Smooth muscle cell (in vitro differentiated cells): ENCODE measurements at regions not wholly inside any gene's neighbourhood (a gene's known extent, or its start where the extent isn't known, plus 50 kb on each side); places are given as distances from the start of the nearest gene placed in this dataset.

Experiments
- DNase-seq: peaks from one replicate; lab custom pipeline; 2025; ENCODE audit not compliant: unreplicated experiment; lab: John Stamatoyannopoulos, UW
- H2AFZ ChIP-seq: fragments of 200-600 bp; sonication (generic); 2 replicates; pipeline ENCODE4 v1.6.0; 2016; ENCODE audit warnings: antibody characterized with exemption, low read depth, mild to moderate bottlenecking
- H3F3A ChIP-seq: fragments of 200-600 bp; sonication (generic); 2 replicates; pipeline ENCODE4 v1.6.0; 2017; ENCODE audit warnings: antibody characterized with exemption, low read depth
- H3K27ac ChIP-seq: fragments of 200-600 bp; sonication (generic); 2 replicates; pipeline ENCODE4 v1.5.1; 2016; ENCODE audit warnings: low read depth, mild to moderate bottlenecking
- H3K27me3 ChIP-seq: fragments of 200-600 bp; sonication (generic); 2 replicates; pipeline ENCODE4 v1.6.1; 2016; ENCODE audit warnings: low read depth, mild to moderate bottlenecking
- H3K36me3 ChIP-seq: fragments of 200-600 bp; sonication (generic); 2 replicates; pipeline ENCODE4 v1.5.1; 2016; ENCODE audit warnings: low read depth
- H3K4me1 ChIP-seq: fragments of 200-600 bp; sonication (generic); 2 replicates; pipeline ENCODE4 v1.5.1; 2016; ENCODE audit warnings: low read depth
- H3K4me2 ChIP-seq: fragments of 200-600 bp; sonication (generic); 2 replicates; pipeline ENCODE4 v1.6.0; 2016; ENCODE audit warnings: mild to moderate bottlenecking
- H3K4me3 ChIP-seq: fragments of 200-600 bp; sonication (generic); 2 replicates; pipeline ENCODE4 v1.5.1; 2016; ENCODE audit warnings: mild to moderate bottlenecking
- H3K79me2 ChIP-seq: fragments of 200-600 bp; sonication (generic); 2 replicates; pipeline ENCODE4 v1.6.0; 2016; ENCODE audit warnings: low read depth, mild to moderate bottlenecking
- H3K9ac ChIP-seq: fragments of 200-600 bp; sonication (generic); 2 replicates; pipeline ENCODE4 v1.6.0; 2016; ENCODE audit warnings: low read depth
- H3K9me3 ChIP-seq: fragments of 200-600 bp; sonication (generic); replicated peaks from 2 replicates; pipeline ENCODE4 v1.5.1; 2016; ENCODE audit warnings: low read depth
- H4K20me1 ChIP-seq: fragments of 200-600 bp; sonication (generic); 2 replicates; pipeline ENCODE4 v1.6.0; 2016; ENCODE audit warnings: low read depth
- CTCF ChIP-seq: fragments of 200-600 bp; sonication (generic); IDR thresholded peaks from 2 replicates; pipeline ENCODE4 v1.5.1; 2017; ENCODE audit warnings: borderline replicate concordance, mild to moderate bottlenecking, antibody characterized with exemption; ENCODE audit not compliant: insufficient read depth, poor library complexity, severe bottlenecking
- WGBS: methylation state at CpG from one replicate; pipeline ENCODE4 v1.1.7; 2016; ENCODE audit warnings: low lambda C conversion rate; 5-methylcytosine and 5-hydroxymethylcytosine counted together

- no peak for DNase-seq
- no peaks in the 10 kb centered on the region for H3F3A ChIP-seq
- no peaks in the 10 kb centered on the region for H4K20me1 ChIP-seq
- H3K4me1 ChIP-seq = no peaks in the 10 kb centered on the region
- no peaks in the 10 kb centered on the region for H3K9me3 ChIP-seq
- no peak overlapping the region for H3K27ac ChIP-seq
- no peak overlapping the region for H3K9ac ChIP-seq
- no peak for TF ChIP-seq CTCF
- no peak overlapping the region for H3K4me2 ChIP-seq
- H2AFZ ChIP-seq = no peak overlapping the region
- H3K4me3 ChIP-seq = no peak overlapping the region
- no peaks in the 10 kb centered on the region for H3K36me3 ChIP-seq
- peaks cover 4% of the 10 kb centered on the region for H3K27me3 ChIP-seq
- H3K79me2 ChIP-seq = no peaks in the 10 kb centered on the region
Measured at GRCh38 chr3:28781053-28781452, 432.4 kb upstream of the AZI2 start.

GRCh38 chr3:28786446-28786845 is 437.8 kb upstream of the AZI2 start:
- no peak for TF ChIP-seq CTCF
- H3K27ac ChIP-seq = no peak overlapping the region
- H3K4me2 ChIP-seq = no peak overlapping the region
- no peak for DNase-seq
- no peaks in the 10 kb centered on the region for H3F3A ChIP-seq
- H3K27me3 ChIP-seq = no peaks in the 10 kb centered on the region
- no peaks in the 10 kb centered on the region for H3K79me2 ChIP-seq
- 93% methylated on average over 3 of the region's 3 CpGs for WGBS
- H3K9me3 ChIP-seq = no peaks in the 10 kb centered on the region
- no peak overlapping the region for H2AFZ ChIP-seq
- H3K36me3 ChIP-seq = no peaks in the 10 kb centered on the region
- H3K9ac ChIP-seq = no peak overlapping the region
- no peak overlapping the region for H3K4me3 ChIP-seq
- H4K20me1 ChIP-seq = no peaks in the 10 kb centered on the region
- no peaks in the 10 kb centered on the region for H3K4me1 ChIP-seq

GRCh38 chr3:28788571-28788970 is 439.9 kb upstream of the AZI2 start:
- Histone ChIP-seq H3K79me2 (no peaks in the 10 kb centered on the region), H3K4me1 (no peaks in the 10 kb centered on the region)
- WGBS = 87% methylated on average over 1 of the region's 1 CpG

More at GRCh38 chr3:28788571-28788970, 439.9 kb upstream of the AZI2 start:
- TF ChIP-seq CTCF = no peak
- no peak for DNase-seq
- Histone ChIP-seq H3K36me3 (no peaks in the 10 kb centered on the region), H3K9me3 (no peaks in the 10 kb centered on the region), H4K20me1 (no peaks in the 10 kb centered on the region), H3F3A (no peaks in the 10 kb centered on the region), H3K4me2 (no peak overlapping the region), H3K9ac (no peak overlapping the region), H3K27me3 (no peaks in the 10 kb centered on the region), H3K27ac (no peak overlapping the region), H2AFZ (no peak overlapping the region), H3K4me3 (no peak overlapping the region)
